Brain microvascular endothelial cell (primary cell): ENCODE measurements at regions not wholly inside any gene's neighbourhood (a gene's known extent, or its start where the extent isn't known, plus 50 kb on each side); places are given as distances from the start of the nearest gene placed in this dataset.

Source experiments
- DNase-seq: peaks from one replicate; pipeline ENCODE4 v3.0.0-alpha.2; 2020
- H3K27ac ChIP-seq: fragments of 250-450 bp; sonication (Bioruptor Pico); 2 replicates; pipeline ENCODE4 v1.5.1; 2020; ENCODE audit warnings: mild to moderate bottlenecking, moderate library complexity
- H3K27me3 ChIP-seq: fragments of 250-450 bp; sonication (Bioruptor Pico); replicated peaks from 2 replicates; pipeline ENCODE4 v1.5.1; 2020; ENCODE audit warnings: mild to moderate bottlenecking
- H3K36me3 ChIP-seq: fragments of 250-450 bp; sonication (Bioruptor Pico); replicated peaks from 2 replicates; pipeline ENCODE4 v1.5.1; 2020; ENCODE audit warnings: mild to moderate bottlenecking
- H3K4me3 ChIP-seq: 2 replicates; pipeline ENCODE4 v1.5.1; 2011; ENCODE audit warnings: low read depth, mild to moderate bottlenecking, control low read depth, low read length, moderate library complexity
- CTCF ChIP-seq: IDR thresholded peaks from 2 replicates; pipeline ENCODE4 v1.5.1; 2011; ENCODE audit warnings: low read depth, mild to moderate bottlenecking, moderate library complexity, low read length, control low read depth, inconsistent platforms; ENCODE audit errors: missing control alignments
- in situ Hi-C: cut with HindIII; loops from 2 replicates; pipeline ENCODE4 v1.10.0; 2017; ENCODE audit warnings: low sequenced_read_pairs, low pct_ligation_motif_present

- H3K36me3 ChIP-seq, result no peaks in the 10 kb centered on the region
- no peak for TF ChIP-seq CTCF
- H3K27me3 ChIP-seq, result no peaks in the 10 kb centered on the region
- H3K27ac ChIP-seq, result peak overlapping the region; percentile 22
- H3K4me3 ChIP-seq, result no peak overlapping the region
- no peak for DNase-seq
- in situ Hi-C loops, result no loop called here
These were observed 181.5 kb downstream of the KIF18A start for GRCh38 chr11:27926486-27926885.

DNA sequence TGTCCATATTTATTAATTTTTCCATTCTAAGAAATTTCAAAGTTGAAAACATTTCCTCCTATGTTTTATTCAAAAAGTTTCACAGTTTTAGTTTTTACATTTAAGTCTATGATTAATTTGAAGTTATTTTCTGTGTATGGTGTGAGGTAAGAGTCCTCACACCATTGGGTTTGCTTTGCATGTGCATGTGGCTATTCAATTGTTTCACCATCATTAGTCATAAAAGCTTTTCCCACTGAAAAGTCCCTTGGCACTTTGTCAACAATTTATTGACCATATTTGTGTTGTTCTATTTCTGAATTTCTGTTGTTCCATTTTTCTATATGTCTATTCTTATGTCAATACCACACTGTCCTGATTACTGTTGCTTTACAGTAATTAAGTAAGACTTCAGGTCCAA, 186.5 kb downstream of the KIF18A start:
- Histone ChIP-seq H3K36me3 (no peaks in the 10 kb centered on the region), H3K4me3 (no peak overlapping the region), H3K27ac (no peak overlapping the region), H3K27me3 (no peaks in the 10 kb centered on the region)
- no peak for DNase-seq
- no peak for TF ChIP-seq CTCF
- in situ Hi-C loops, result loop anchor here (25.0 kb wide), 1 partner anchor 209 kb away; the partner anchor contains the start of gene BDNF

GRCh38 chr11:27916541-27917100, 191.3 kb downstream of the KIF18A start:
- Histone ChIP-seq H3K27ac (no peak overlapping the region), H3K4me3 (no peak overlapping the region), H3K27me3 (no peaks in the 10 kb centered on the region), H3K36me3 (no peaks in the 10 kb centered on the region)
- no peak for TF ChIP-seq CTCF
- DNase-seq, result no peak
- in situ Hi-C loops, result loop anchor here (25.0 kb wide), 1 partner anchor 204 kb away; the partner anchor contains the start of gene BDNF

- no peak for DNase-seq
- Histone ChIP-seq H3K27me3 (no peaks in the 10 kb centered on the region), H3K27ac (no peak overlapping the region), H3K36me3 (no peaks in the 10 kb centered on the region), H3K4me3 (no peak overlapping the region)
- in situ Hi-C loops, result loop anchor here (25.0 kb wide), 1 partner anchor 202 kb away; the partner anchor contains the start of gene BDNF
- TF ChIP-seq CTCF, result no peak
These were observed 193.9 kb downstream of the KIF18A start for GRCh38 chr11:27914080-27914479.

DNA sequence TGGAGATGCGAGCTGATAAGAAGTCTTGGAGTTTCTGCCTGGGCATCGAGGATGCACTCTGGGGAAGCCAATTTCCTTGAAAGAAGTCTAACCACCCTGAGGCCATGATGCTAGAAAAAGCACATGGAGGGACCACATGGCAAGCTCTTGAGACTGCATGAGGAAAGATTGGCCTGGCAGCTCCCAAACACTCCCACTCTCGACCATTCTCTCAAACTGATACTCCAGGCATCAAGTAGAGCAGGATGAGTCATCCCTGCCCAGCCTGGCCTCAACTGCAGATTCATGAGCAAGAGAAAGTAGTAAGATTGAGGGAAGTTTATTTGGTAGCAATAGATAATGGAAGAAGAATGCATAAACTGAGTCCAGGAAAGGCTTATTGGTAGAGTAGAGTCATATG, 194.3 kb downstream of the KIF18A start:
- Histone ChIP-seq H3K27ac (no peak overlapping the region), H3K4me3 (no peak overlapping the region), H3K36me3 (no peaks in the 10 kb centered on the region), H3K27me3 (no peaks in the 10 kb centered on the region)
- DNase-seq, result peak; percentile 76
- no peak for TF ChIP-seq CTCF
- in situ Hi-C loops, result loop anchor here (25.0 kb wide), 1 partner anchor 201 kb away; the partner anchor contains the start of gene BDNF

DNA sequence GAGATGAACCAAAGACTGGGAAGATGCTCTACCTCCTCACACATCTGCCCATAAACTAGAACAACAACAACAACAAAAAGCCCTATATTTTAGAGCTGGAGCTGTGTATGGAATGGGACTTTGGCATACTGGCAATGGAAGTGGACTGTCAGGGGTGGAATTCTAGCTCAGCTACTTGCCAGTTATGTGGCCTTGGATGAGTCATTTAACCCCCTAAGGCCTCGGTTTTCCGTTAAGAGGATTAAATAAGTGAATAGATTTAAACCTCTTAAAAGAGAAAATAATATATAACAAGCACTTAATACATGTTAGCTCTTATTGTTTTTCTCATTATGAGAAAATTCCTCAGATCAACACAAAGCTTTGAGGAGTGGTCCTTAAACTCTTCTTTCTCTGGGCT, 195.0 kb downstream of the KIF18A start:
- H3K4me3 ChIP-seq, result no peak overlapping the region
- no peaks in the 10 kb centered on the region for H3K27me3 ChIP-seq
- peak; percentile 47 for DNase-seq
- no peak for TF ChIP-seq CTCF
- no peak overlapping the region for H3K27ac ChIP-seq
- no peaks in the 10 kb centered on the region for H3K36me3 ChIP-seq
- in situ Hi-C loops, result loop anchor here (25.0 kb wide), 1 partner anchor 201 kb away; the partner anchor contains the start of gene BDNF
